ENCODE measurements at regions not wholly inside any gene's neighbourhood (a gene's known extent, or its start where the extent isn't known, plus 50 kb on each side); places are given as distances from the start of the nearest gene placed in this dataset.

GRCh38 chr4:34250562-34250961, 1993.8 kb downstream of the ARAP2 start:
- ChIA-PET POLR2A (ENCODE audit: partially characterized antibody) (no interaction called here), CTCF (ENCODE audit: partially characterized antibody) (no interaction called here)
- H3K4me1 ChIP-seq (replicated peaks in 1 of 4; ENCODE audit: control insufficient read depth in 3 of 4, insufficient read depth in 4 of 4, low read length in 3 of 4): no peaks in the 10 kb centered on the region
- H2BK5ac ChIP-seq (ENCODE audit: low read depth, low read length): no peak overlapping the region
- no peak overlapping the region for H4K8ac ChIP-seq (ENCODE audit: extremely low read depth, insufficient read depth, low read length)
- H3K23ac ChIP-seq (ENCODE audit: insufficient read length): no peak overlapping the region
- H3K4ac ChIP-seq (replicated peaks; ENCODE audit: insufficient read length, low read depth, low read length): no peak overlapping the region
- no peak overlapping the region for H4K91ac ChIP-seq (replicated peaks; ENCODE audit: insufficient read length, low read length)
- H3K56ac ChIP-seq (replicated peaks; ENCODE audit: insufficient read length, low read depth, low read length): no peak overlapping the region
- no peak overlapping the region for H2BK12ac ChIP-seq (ENCODE audit: low read depth, low read length)
- no peak overlapping the region for H2BK120ac ChIP-seq (replicated peaks; ENCODE audit: low read depth, low read length)
- no peak overlapping the region for H3K18ac ChIP-seq (ENCODE audit: extremely low read depth, low read length)
- no peaks in the 10 kb centered on the region for H3K27me3 ChIP-seq (replicated peaks in 1 of 4; ENCODE audit: control insufficient read depth in 3 of 4, extremely low read depth in 1 of 4, insufficient read depth in 3 of 4, low read length in 3 of 4)
- WGBS, 2 experiments (ENCODE audit: extremely low coverage in 1 of 2, insufficient coverage in 1 of 2, insufficient read length in 1 of 2, insufficient replicate concordance in 2 of 2, low coverage in 1 of 2, low lambda C conversion rate in 2 of 2, missing lambda C conversion rate in 1 of 2): 92% methylated on average over 1 of the region's 1 CpG; no CpG with 5 or more reads in 1 of the 2 experiments
- H2BK15ac ChIP-seq (ENCODE audit: low read length): no peak overlapping the region
- no peak for DNase-seq (ENCODE audit: low read depth in 1 of 2, low spot score in 2 of 2)
- no peak overlapping the region for H3K14ac ChIP-seq (ENCODE audit: insufficient read length)
- no peak overlapping the region for H2AK5ac ChIP-seq (ENCODE audit: low read depth, low read length)
- no peak overlapping the region for H3K4me2 ChIP-seq (ENCODE audit: insufficient read depth in 1 of 2, low read depth in 2 of 2, low read length in 2 of 2)
- TF ChIP-seq USF2 (IDR thresholded peaks at IDR 0.05; ENCODE audit: low read length) (no peak), MAX (IDR thresholded peaks at IDR 0.05) (no peak), EP300 (IDR thresholded peaks at IDR 0.05; ENCODE audit: borderline replicate concordance in 1 of 2, low read depth in 2 of 2, low read length in 2 of 2) (no peak), SIX5 (IDR thresholded peaks at IDR 0.05; ENCODE audit: low read depth, low read length) (no peak), EZH2 (IDR thresholded peaks at IDR 0.05; ENCODE audit: low read depth, low read length, severe bottlenecking) (no peak), TAF7 (optimal IDR thresholded peaks at IDR 0.05; ENCODE audit: borderline replicate concordance, low read depth, low read length) (no peak), SP4 (IDR thresholded peaks at IDR 0.05; ENCODE audit: low read length) (no peak), POU5F1 (IDR thresholded peaks at IDR 0.05; ENCODE audit: low read depth, low read length) (no peak), HDAC6 (IDR thresholded peaks at IDR 0.05; ENCODE audit: low read depth, low read length) (no peak)
- H3K79me2 ChIP-seq (ENCODE audit: control insufficient read depth in 1 of 2, insufficient read depth in 2 of 2, low read length in 2 of 2): no peaks in the 10 kb centered on the region
- no peak overlapping the region for H2BK20ac ChIP-seq (ENCODE audit: low read length)
- H3K27ac ChIP-seq (ENCODE audit: low read depth, low read length): no peak overlapping the region
- FAIRE-seq: no peak
- no peak overlapping the region for H3K9ac ChIP-seq (replicated peaks in 1 of 4; ENCODE audit: extremely low read depth in 1 of 4, low read depth in 3 of 4, low read length in 3 of 4)
- no peak overlapping the region for H2AFZ ChIP-seq (ENCODE audit: low read length)
- no peak overlapping the region for H4K5ac ChIP-seq (ENCODE audit: insufficient read length, low read depth, low read length)
- no peaks in the 10 kb centered on the region for H3K9me3 ChIP-seq (ENCODE audit: insufficient read depth in 2 of 2, low read depth in 1 of 2, low read length in 1 of 2)
- no peaks in the 10 kb centered on the region for H4K20me1 ChIP-seq (replicated peaks in 1 of 2; ENCODE audit: control insufficient read depth in 1 of 2, insufficient read depth in 2 of 2, low read length in 2 of 2)
- H3K36me3 ChIP-seq (ENCODE audit: control insufficient read depth in 2 of 4, insufficient read depth in 4 of 4, low read length in 3 of 4): no peaks in the 10 kb centered on the region
- no peaks in the 10 kb centered on the region for H3K23me2 ChIP-seq (ENCODE audit: low read depth, low read length)
- H3K79me1 ChIP-seq (ENCODE audit: low read depth, low read length): no peaks in the 10 kb centered on the region
- H3K4me3 ChIP-seq (ENCODE audit: extremely low read depth in 1 of 4, insufficient read depth in 2 of 4, low read depth in 3 of 4, low read length in 4 of 4): no peak overlapping the region
